ENCODE measurements at regions not wholly inside any gene's neighbourhood (a gene's known extent, or its start where the extent isn't known, plus 50 kb on each side); places are given as distances from the start of the nearest gene placed in this dataset.

- TF ChIP-seq GATA2 (IDR thresholded peaks at IDR 0.05; ENCODE audit: low read depth, low read length) (no peak), GATA3 (IDR thresholded peaks at IDR 0.05; ENCODE audit: low read depth, low read length) (no peak)
These were observed 231.3 kb downstream of the SLITRK6 start for GRCh38 chr13:85567909-85568308.
